Upper lobe of left lung (tissue), 4 donors: ENCODE measurements at regions not wholly inside any gene's neighbourhood (a gene's known extent, or its start where the extent isn't known, plus 50 kb on each side); places are given as distances from the start of the nearest gene placed in this dataset.

Experiments used
- CTCF ChIP-seq, 6 experiments: fragments of 450-650 bp in 4 of 6; fragments of 200-600 bp in 2 of 6; sonication (generic) in 2 of 6; IDR thresholded peaks; one replicate each; pipeline ENCODE4 v1.5.1; 2016 to 2019; ENCODE audit warnings: antibody characterized with exemption in 6 of 6
- POLR2A ChIP-seq, 4 donors: fragments of 450-650 bp; IDR thresholded peaks; one replicate each; pipeline ENCODE4 v1.5.1; 2016 to 2017; ENCODE audit warnings: antibody characterized with exemption in 4 of 4, mild to moderate bottlenecking in 2 of 4
- POLR2AphosphoS5 ChIP-seq, 2 donors: sonication (generic); formaldehyde crosslinking; IDR thresholded peaks; one replicate each; pipeline ENCODE4 v1.5.1; 2017; ENCODE audit warnings: antibody characterized with exemption in 2 of 2

GRCh38 chr3:124384527-124384926 lies 345.7 kb upstream of the UMPS start:
- TF ChIP-seq POLR2AphosphoS5 (IDR thresholded peaks at IDR 0.05) (no peak), POLR2A (IDR thresholded peaks at IDR 0.05) (no peak), CTCF (IDR thresholded peaks at IDR 0.05) (no peak)
